SH-SY5Y (cell line): ENCODE measurements at regions not wholly inside any gene's neighbourhood (a gene's known extent, or its start where the extent isn't known, plus 50 kb on each side); places are given as distances from the start of the nearest gene placed in this dataset.

Experiments used
- GATA2 ChIP-seq: IDR thresholded peaks from 2 replicates; pipeline ENCODE4 v1.6.1; 2011; ENCODE audit warnings: mild to moderate bottlenecking, low read depth, low read length
- GATA3 ChIP-seq: IDR thresholded peaks from 2 replicates; pipeline ENCODE4 v1.6.1; 2011; ENCODE audit warnings: low read depth, mild to moderate bottlenecking, low read length, moderate library complexity

- no peak for TF ChIP-seq GATA2
- TF ChIP-seq GATA3 = no peak
Observed at GRCh38 chr10:64037071-64037661, 516.0 kb downstream of the REEP3 start.
